ENCODE measurements at regions not wholly inside any gene's neighbourhood (a gene's known extent, or its start where the extent isn't known, plus 50 kb on each side); places are given as distances from the start of the nearest gene placed in this dataset.

DNA sequence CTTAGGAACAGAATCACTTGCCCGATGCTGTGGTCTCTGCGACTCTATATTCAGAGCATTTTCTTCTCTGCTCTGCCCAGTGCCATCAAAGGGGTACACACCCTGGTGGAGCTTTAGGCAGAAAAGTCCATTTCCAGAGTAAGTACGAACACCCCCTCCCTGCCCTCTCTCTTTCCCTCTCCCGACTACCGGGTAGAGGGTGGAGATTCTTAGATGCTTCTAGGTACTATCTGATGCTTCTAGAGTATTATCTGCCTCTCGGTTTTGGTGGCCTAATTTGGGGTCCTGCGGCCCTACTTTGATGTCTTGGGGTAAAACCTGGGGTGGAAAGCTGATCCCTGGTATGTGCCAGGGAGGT lies 245.4 kb upstream of the SOX4 start:
- Histone ChIP-seq H3K4me1 (no peaks in the 10 kb centered on the region), H3K9me3 (no peaks in the 10 kb centered on the region), H3K27ac (no peak overlapping the region), H3K36me3 (no peaks in the 10 kb centered on the region), H3K27me3 (no peaks in the 10 kb centered on the region), H3K4me3 (no peak overlapping the region)
- WGBS: 71% methylated on average over 7 of the region's 7 CpGs
- TF ChIP-seq, protein P1, sequence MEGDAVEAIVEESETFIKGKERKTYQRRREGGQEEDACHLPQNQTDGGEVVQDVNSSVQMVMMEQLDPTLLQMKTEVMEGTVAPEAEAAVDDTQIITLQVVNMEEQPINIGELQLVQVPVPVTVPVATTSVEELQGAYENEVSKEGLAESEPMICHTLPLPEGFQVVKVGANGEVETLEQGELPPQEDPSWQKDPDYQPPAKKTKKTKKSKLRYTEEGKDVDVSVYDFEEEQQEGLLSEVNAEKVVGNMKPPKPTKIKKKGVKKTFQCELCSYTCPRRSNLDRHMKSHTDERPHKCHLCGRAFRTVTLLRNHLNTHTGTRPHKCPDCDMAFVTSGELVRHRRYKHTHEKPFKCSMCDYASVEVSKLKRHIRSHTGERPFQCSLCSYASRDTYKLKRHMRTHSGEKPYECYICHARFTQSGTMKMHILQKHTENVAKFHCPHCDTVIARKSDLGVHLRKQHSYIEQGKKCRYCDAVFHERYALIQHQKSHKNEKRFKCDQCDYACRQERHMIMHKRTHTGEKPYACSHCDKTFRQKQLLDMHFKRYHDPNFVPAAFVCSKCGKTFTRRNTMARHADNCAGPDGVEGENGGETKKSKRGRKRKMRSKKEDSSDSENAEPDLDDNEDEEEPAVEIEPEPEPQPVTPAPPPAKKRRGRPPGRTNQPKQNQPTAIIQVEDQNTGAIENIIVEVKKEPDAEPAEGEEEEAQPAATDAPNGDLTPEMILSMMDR (IDR thresholded peaks at IDR 0.05): no peak
- no peak for TF ChIP-seq POLR2A (IDR thresholded peaks at IDR 0.05)
- no peak for TF ChIP-seq EP300 (IDR thresholded peaks at IDR 0.05)
- TF ChIP-seq POLR2AphosphoS5 (IDR thresholded peaks at IDR 0.05): no peak
- DNase-seq (ENCODE audit: low spot score in 2 of 2): no peak

DNA sequence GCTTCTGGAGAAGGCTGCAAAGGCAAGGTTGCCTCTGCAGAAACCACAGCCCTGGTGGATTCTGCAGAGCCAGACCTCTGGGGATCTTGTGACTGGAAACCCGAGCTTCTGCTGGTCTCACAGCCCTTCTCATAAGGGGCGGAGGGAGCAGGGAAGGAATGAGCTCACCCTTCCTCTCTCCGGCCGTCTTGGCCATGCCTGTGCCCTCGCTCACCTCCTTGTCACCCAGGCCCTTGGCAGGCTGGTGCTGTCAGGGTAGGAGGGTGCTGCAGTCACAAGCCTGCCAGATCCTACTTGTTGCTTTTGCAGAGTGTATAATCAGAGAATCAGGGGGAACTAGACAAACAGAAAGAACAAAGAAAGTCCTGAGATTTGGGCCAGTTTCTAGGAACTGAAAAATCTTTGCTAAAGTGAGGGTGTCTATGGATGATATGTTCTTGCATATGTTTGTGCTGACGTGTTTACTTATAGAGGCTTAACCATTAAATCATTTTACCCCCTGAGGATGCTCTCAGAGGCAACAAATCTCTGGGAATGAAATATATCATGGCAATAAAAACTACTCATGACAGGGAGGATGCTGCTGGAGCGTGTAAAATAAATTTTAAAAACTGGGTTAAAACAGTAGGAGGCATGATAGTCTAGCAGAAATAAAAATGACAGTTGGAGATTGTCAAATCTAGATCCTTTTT lies 244.9 kb upstream of the SOX4 start:
- 46% methylated on average over 6 of the region's 7 CpGs for WGBS

DNA sequence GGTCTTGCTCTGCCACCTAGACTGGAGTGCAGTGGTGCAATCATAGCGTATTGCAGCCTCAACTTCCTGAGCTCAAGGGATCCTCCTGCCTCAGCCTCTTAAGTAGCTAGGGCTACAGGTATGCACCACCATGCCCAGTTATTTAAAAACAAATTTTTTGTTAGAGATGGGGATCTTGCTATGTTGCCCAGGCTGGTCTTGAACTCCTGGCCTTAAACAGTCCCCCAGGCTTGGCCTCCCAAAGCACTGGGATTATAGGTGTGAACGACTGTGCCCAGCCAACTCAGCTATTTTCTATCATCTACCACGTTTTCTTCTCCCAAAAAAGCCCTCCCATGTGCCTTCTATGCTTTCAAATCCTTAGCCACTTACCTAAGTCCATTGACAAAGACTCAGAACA lies 243.7 kb upstream of the SOX4 start:
- H3K4me3 ChIP-seq: no peak overlapping the region
- no peaks in the 10 kb centered on the region for H3K27me3 ChIP-seq
- no peaks in the 10 kb centered on the region for H3K9me3 ChIP-seq
- no peaks in the 10 kb centered on the region for H3K4me1 ChIP-seq
- no peaks in the 10 kb centered on the region for H3K36me3 ChIP-seq
- TF ChIP-seq EP300 (IDR thresholded peaks at IDR 0.05) (no peak), POLR2A (IDR thresholded peaks at IDR 0.05) (no peak), POLR2AphosphoS5 (IDR thresholded peaks at IDR 0.05) (no peak)
- TF ChIP-seq, protein P1 (IDR thresholded peaks at IDR 0.05): no peak
- DNase-seq (ENCODE audit: low spot score in 2 of 2): no peak
- WGBS: 88% methylated on average over 3 of the region's 3 CpGs
- H3K27ac ChIP-seq: no peak overlapping the region

More for the DNA sequence above, 244.9 kb upstream of the SOX4 start:
- Histone ChIP-seq H3K4me3 (no peak overlapping the region), H3K27me3 (no peaks in the 10 kb centered on the region), H3K9me3 (no peaks in the 10 kb centered on the region), H3K27ac (no peak overlapping the region), H3K36me3 (no peaks in the 10 kb centered on the region), H3K4me1 (no peaks in the 10 kb centered on the region)
- TF ChIP-seq EP300 (IDR thresholded peaks at IDR 0.05): no peak
- DNase-seq (ENCODE audit: low spot score in 2 of 2): no peak

DNA sequence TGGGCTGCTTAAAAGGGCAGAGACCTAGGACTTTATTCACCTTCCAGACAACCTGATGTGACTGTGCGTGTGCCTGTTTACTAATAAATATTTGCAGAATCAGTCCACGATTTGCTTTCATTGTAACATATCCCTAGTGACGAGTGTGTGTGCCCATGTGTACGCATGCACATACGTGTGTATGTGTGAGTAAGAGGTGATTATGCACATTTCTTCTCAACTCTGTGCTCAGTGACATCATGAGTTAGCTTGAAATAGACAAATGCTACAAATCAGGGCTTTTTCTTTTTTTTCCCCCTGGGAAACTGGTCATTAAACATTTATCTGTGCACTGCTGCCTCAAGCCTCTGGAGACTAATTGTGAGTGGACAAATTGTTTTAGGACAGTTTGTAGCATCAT lies 242.6 kb upstream of the SOX4 start:
- Histone ChIP-seq H3K27ac (no peak overlapping the region), H3K27me3 (no peaks in the 10 kb centered on the region), H3K9me3 (no peaks in the 10 kb centered on the region), H3K36me3 (no peaks in the 10 kb centered on the region), H3K4me3 (no peak overlapping the region), H3K4me1 (no peaks in the 10 kb centered on the region)
- DNase-seq (ENCODE audit: low spot score in 2 of 2): no peak
- 94% methylated on average over 5 of the region's 5 CpGs for WGBS
- TF ChIP-seq POLR2AphosphoS5 (IDR thresholded peaks at IDR 0.05) (no peak), POLR2A (IDR thresholded peaks at IDR 0.05) (no peak), EP300 (IDR thresholded peaks at IDR 0.05) (no peak)
- TF ChIP-seq, protein P1 (IDR thresholded peaks at IDR 0.05): no peak

DNA sequence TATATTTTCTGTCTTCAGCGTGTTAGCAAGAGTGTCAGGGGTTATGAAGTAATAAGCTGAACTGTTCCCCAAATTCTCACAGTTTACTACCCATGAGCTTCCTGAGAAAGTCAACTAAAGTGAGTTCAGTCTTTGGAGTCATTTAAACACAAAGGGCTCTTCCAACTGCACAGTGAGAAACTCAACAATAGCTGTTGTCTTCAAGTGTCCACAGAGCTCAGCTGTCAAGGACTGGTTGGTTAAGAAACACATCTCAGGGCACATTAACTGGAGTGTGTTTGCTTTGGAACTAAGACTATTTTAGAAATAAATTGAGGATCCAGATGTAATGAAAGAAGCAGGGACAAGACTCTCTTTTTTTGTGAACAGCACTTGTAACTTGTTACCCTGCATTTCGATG lies 241.4 kb upstream of the SOX4 start:
- WGBS: 88% methylated on average over 2 of the region's 2 CpGs

More for the DNA sequence above, 241.4 kb upstream of the SOX4 start:
- TF ChIP-seq EP300 (IDR thresholded peaks at IDR 0.05) (no peak), POLR2AphosphoS5 (IDR thresholded peaks at IDR 0.05) (no peak), POLR2A (IDR thresholded peaks at IDR 0.05) (no peak)
- TF ChIP-seq, protein P1 (IDR thresholded peaks at IDR 0.05): no peak
- no peak overlapping the region for H3K4me3 ChIP-seq
- H3K27ac ChIP-seq: no peak overlapping the region
- no peaks in the 10 kb centered on the region for H3K27me3 ChIP-seq
- H3K36me3 ChIP-seq: no peaks in the 10 kb centered on the region
- H3K9me3 ChIP-seq: no peaks in the 10 kb centered on the region
- no peaks in the 10 kb centered on the region for H3K4me1 ChIP-seq
- DNase-seq (ENCODE audit: low spot score in 2 of 2): no peak
